ENCODE measurements at regions not wholly inside any gene's neighbourhood (a gene's known extent, or its start where the extent isn't known, plus 50 kb on each side); places are given as distances from the start of the nearest gene placed in this dataset.

DNA sequence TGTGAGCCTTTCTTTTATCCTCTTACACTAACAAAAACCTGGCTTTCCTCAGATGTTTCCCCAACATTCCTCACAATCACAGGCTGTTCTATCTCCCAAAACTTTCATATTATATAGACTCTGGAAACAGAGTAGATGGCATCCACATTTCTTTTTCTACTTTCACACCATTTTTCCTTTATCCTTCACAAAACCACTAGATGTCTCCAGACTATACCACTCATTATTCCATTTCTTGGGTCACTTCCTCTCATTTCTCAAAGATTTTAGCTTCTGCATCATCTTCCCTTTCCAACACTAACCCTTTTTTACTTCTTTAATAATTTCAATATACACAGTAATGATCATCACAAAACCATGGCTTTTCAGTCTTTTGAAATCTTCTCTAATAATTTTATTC lies 286.0 kb upstream of the DEPDC1 start:
- no peaks in the 10 kb centered on the region; the same call in 2 of the 3 replicates for H3K9me3 ChIP-seq
- FAIRE-seq (no peak), ATAC-seq (no peak), DNase-seq (ENCODE audit: low read depth in 1 of 2, low spot score in 1 of 2) (no peak)
- no peak overlapping the region for H3K4me2 ChIP-seq
- H3K4me1 ChIP-seq, result no peaks in the 10 kb centered on the region
- TF ChIP-seq, protein P1, sequence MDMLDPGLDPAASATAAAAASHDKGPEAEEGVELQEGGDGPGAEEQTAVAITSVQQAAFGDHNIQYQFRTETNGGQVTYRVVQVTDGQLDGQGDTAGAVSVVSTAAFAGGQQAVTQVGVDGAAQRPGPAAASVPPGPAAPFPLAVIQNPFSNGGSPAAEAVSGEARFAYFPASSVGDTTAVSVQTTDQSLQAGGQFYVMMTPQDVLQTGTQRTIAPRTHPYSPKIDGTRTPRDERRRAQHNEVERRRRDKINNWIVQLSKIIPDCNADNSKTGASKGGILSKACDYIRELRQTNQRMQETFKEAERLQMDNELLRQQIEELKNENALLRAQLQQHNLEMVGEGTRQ (IDR thresholded peaks at IDR 0.05), result no peak
- TF ChIP-seq BHLHE40 (IDR thresholded peaks at IDR 0.05; ENCODE audit: low read depth, low read length) (no peak), HEYL (CRISPR knock-in tag; IDR thresholded peaks at IDR 0.05) (no peak), FOSB (CRISPR knock-in tag; IDR thresholded peaks at IDR 0.05) (no peak), CBX2 (IDR thresholded peaks at IDR 0.05; ENCODE audit: borderline replicate concordance, low read depth) (no peak), MAFK (IDR thresholded peaks at IDR 0.05; ENCODE audit: partially characterized antibody) (no peak), EHF (CRISPR knock-in tag; IDR thresholded peaks at IDR 0.05) (no peak), EP300 (IDR thresholded peaks at IDR 0.05) (no peak), NFE2L2 (conservative IDR thresholded peaks at IDR 0.05; ENCODE audit: low read length) (no peak), RFX5 (IDR thresholded peaks at IDR 0.05) (no peak), JUNB (IDR thresholded peaks at IDR 0.05) (no peak), PHF8 (IDR thresholded peaks at IDR 0.05; ENCODE audit: borderline replicate concordance, low read depth) (no peak), NR3C1 (IDR thresholded peaks at IDR 0.05) (no peak), HES2 (IDR thresholded peaks at IDR 0.05) (no peak), RARB (CRISPR knock-in tag; IDR thresholded peaks at IDR 0.05) (no peak)
- TF ChIP-seq, protein P2, sequence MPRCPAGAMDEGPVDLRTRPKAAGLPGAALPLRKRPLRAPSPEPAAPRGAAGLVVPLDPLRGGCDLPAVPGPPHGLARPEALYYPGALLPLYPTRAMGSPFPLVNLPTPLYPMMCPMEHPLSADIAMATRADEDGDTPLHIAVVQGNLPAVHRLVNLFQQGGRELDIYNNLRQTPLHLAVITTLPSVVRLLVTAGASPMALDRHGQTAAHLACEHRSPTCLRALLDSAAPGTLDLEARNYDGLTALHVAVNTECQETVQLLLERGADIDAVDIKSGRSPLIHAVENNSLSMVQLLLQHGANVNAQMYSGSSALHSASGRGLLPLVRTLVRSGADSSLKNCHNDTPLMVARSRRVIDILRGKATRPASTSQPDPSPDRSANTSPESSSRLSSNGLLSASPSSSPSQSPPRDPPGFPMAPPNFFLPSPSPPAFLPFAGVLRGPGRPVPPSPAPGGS (IDR thresholded peaks at IDR 0.05), result no peak
- TF ChIP-seq, protein P3, sequence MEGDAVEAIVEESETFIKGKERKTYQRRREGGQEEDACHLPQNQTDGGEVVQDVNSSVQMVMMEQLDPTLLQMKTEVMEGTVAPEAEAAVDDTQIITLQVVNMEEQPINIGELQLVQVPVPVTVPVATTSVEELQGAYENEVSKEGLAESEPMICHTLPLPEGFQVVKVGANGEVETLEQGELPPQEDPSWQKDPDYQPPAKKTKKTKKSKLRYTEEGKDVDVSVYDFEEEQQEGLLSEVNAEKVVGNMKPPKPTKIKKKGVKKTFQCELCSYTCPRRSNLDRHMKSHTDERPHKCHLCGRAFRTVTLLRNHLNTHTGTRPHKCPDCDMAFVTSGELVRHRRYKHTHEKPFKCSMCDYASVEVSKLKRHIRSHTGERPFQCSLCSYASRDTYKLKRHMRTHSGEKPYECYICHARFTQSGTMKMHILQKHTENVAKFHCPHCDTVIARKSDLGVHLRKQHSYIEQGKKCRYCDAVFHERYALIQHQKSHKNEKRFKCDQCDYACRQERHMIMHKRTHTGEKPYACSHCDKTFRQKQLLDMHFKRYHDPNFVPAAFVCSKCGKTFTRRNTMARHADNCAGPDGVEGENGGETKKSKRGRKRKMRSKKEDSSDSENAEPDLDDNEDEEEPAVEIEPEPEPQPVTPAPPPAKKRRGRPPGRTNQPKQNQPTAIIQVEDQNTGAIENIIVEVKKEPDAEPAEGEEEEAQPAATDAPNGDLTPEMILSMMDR (IDR thresholded peaks at IDR 0.05), result no peak
- no peak overlapping the region for H3K4me3 ChIP-seq
- CTCF ChIA-PET, result no interaction called here
- H3K27ac ChIP-seq, result no peak overlapping the region
- POLR2A ChIA-PET, result no interaction called here

DNA sequence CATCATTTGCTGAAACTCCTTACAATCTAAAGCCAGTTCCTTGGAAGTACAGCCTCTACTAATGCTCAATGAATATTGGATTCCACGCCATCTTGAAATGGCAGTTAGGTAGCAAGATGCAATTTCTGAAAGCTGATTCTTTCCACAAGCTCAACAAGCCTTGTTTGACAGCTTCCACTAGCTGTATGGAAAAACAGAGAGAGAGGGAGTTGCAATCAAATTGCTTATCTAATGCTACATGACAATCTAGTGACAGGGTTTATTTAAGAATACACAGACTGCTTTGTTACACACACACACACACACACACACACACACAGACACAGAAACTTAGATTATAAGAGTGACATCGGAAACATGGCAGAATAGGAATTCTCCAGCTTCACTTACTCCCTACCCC lies 288.4 kb upstream of the DEPDC1 start:
- CTCF ChIA-PET, result no interaction called here
- no peak for ATAC-seq

DNA sequence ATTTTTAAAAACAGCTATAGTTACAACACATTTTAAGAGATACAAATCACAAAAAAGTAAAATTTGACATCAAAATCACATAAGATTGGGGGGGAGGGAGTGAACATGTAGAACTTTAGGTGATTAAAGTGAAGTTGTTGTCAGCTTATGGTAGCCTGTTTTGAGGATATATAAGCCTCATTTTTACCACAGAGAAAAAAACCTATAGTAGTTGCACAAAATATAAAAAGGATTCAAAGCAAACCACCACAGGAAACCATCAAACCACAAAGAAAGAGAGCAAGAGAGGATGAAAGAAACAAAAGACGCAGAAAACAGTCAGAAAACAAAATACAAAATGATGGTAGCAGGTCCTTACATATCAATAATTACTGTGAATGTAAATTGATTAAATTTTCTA lies 291.9 kb upstream of the DEPDC1 start:
- WGBS (ENCODE audit: missing lambda C conversion rate), result 0% methylated on average over 1 of the region's 1 CpG
- FAIRE-seq, result no peak

More for the DNA sequence above, 288.4 kb upstream of the DEPDC1 start:
- 0% methylated on average over 2 of the region's 2 CpGs for WGBS (ENCODE audit: missing lambda C conversion rate)
- FAIRE-seq, result no peak
- no peak overlapping the region for H3K27ac ChIP-seq
- no peak for DNase-seq (ENCODE audit: low read depth in 1 of 2, low spot score in 1 of 2)
- H3K4me3 ChIP-seq, result no peak overlapping the region
- H3K9me3 ChIP-seq, result no peaks in the 10 kb centered on the region
- H3K4me1 ChIP-seq, result no peaks in the 10 kb centered on the region
- POLR2A ChIA-PET, result no interaction called here
- no peak overlapping the region for H3K4me2 ChIP-seq
- TF ChIP-seq HOXB13 (CRISPR knock-in tag; IDR thresholded peaks at IDR 0.05; ENCODE audit: low read depth), result no peak
- TF ChIP-seq HDAC2 (IDR thresholded peaks at IDR 0.05), result no peak
- TF ChIP-seq CBX2 (IDR thresholded peaks at IDR 0.05; ENCODE audit: borderline replicate concordance, low read depth), result no peak

More for the DNA sequence above, 291.9 kb upstream of the DEPDC1 start:
- Histone ChIP-seq H3K4me1 (no peaks in the 10 kb centered on the region), H3K4me2 (no peak overlapping the region), H3K27ac (no peak overlapping the region), H3K9me3 (no peaks in the 10 kb centered on the region), H3K4me3 (no peak overlapping the region)
- ChIA-PET POLR2A (no interaction called here), CTCF (no interaction called here)
- DNase-seq (ENCODE audit: low read depth in 1 of 2, low spot score in 1 of 2) (no peak), ATAC-seq (no peak)
- TF ChIP-seq MAX (IDR thresholded peaks at IDR 0.05), result no peak

All from A549 (cell line).